K562 (cell line): ENCODE measurements at regions not wholly inside any gene's neighbourhood (a gene's known extent, or its start where the extent isn't known, plus 50 kb on each side); places are given as distances from the start of the nearest gene placed in this dataset.

Experiments
- ATAC-seq: fragments of 200-7000 bp; cut with Tn5 transposase; 3 replicates; pipeline ENCODE4 v1.9.1; 2020; ENCODE audit warnings: moderate library complexity
- BruUV-seq: library from RNA; stranded (reverse); fragments of 400-500 nt; replicated peaks from 2 replicates; lab custom pipeline; 2021; lab: Mats Ljungman, UMichigan
- CTCF ChIA-PET: fragments of 300-600 bp; formaldehyde crosslinking; extraction: SDS; loops from one replicate; lab custom pipeline; 2021; ENCODE audit warnings: low intra/inter-chr PET ratio; lab: Yijun Ruan, JAX
- POLR2A ChIA-PET: fragments of 300-600, 350-650 bp; sonication (Branson Sonifier 250); formaldehyde crosslinking; extraction: SDS; loops from one replicate; lab custom pipeline; 2021; ENCODE audit warnings: antibody characterized with exemption, inconsistent platforms; lab: Yijun Ruan, JAX
- DNase-seq, 4 experiments: peaks; one replicate each; pipeline versions ENCODE4 v3.0.0 to v3.0.0-alpha.2; 2011 to 2018; ENCODE audit warnings: low spot score in 3 of 4, mixed read lengths in 3 of 4; ENCODE audit errors: extremely low read depth in 1 of 4
- FAIRE-seq: peaks from 2 replicates; lab custom pipeline; 2011; peaks lifted over from hg19 to GRCh38; lab: Jason Lieb, UNC
- H2AFZ ChIP-seq: 2 replicates; pipeline ENCODE4 v1.6.0; 2011; ENCODE audit warnings: low read depth, low read length, control low read depth, inconsistent platforms
- H3K27ac ChIP-seq: fragments of 200-600 bp; 3 replicates; pipeline ENCODE4 v1.8.0; 2011; ENCODE audit warnings: low read depth, mild to moderate bottlenecking, control low read depth, inconsistent platforms, low read length, moderate library complexity, mixed read lengths; ENCODE audit errors: extremely low read depth
- H3K27me3 ChIP-seq, 2 experiments: fragments of 300-600 bp in 1 of 2; 2 replicates in 1 of 2; 3 replicates in 1 of 2; pipeline versions ENCODE4 v1.6.0 to v1.8.0; 2011; ENCODE audit warnings: inconsistent platforms in 2 of 2, low read length in 2 of 2, mild to moderate bottlenecking in 1 of 2, mixed read lengths in 1 of 2, moderate library complexity in 1 of 2; ENCODE audit not compliant: control insufficient read depth in 2 of 2, insufficient read depth in 2 of 2
- H3K36me3 ChIP-seq: fragments of 300-600 bp; 3 replicates; pipeline ENCODE4 v1.8.0; 2011; ENCODE audit warnings: mild to moderate bottlenecking, low read length, inconsistent platforms; ENCODE audit not compliant: control insufficient read depth, insufficient read depth
- H3K4me1 ChIP-seq, 2 experiments: fragments of 200-600 bp in 1 of 2; replicated peaks in 1 of 2; 2 replicates in 1 of 2; 3 replicates in 1 of 2; pipeline versions ENCODE4 v1.5.1 to v1.8.0; 2011; ENCODE audit warnings: inconsistent platforms in 2 of 2, low read length in 2 of 2, mild to moderate bottlenecking in 1 of 2, mixed read lengths in 1 of 2, moderate library complexity in 1 of 2; ENCODE audit not compliant: control insufficient read depth in 2 of 2, insufficient read depth in 2 of 2
- H3K4me2 ChIP-seq: 2 replicates; pipeline ENCODE4 v1.6.1; 2011; ENCODE audit warnings: low read length, control low read depth, inconsistent platforms, mixed read lengths; ENCODE audit not compliant: insufficient read depth
- H3K4me3 ChIP-seq: fragments of 200-600 bp; sonication (generic), shearing (Covaris generic); 2 replicates; pipeline ENCODE4 v1.5.1; 2016; ENCODE audit warnings: control low read depth, inconsistent platforms
- H3K79me2 ChIP-seq: fragments of 200-600 bp; 3 replicates; pipeline ENCODE4 v1.8.0; 2011; ENCODE audit warnings: low read length, inconsistent platforms; ENCODE audit not compliant: control insufficient read depth, insufficient read depth
- H3K9ac ChIP-seq, 2 experiments: 2 replicates each; pipeline versions ENCODE4 v1.6.0 to v1.6.1; 2011; ENCODE audit warnings: low read depth in 2 of 2, low read length in 2 of 2, control low read depth in 1 of 2, inconsistent platforms in 1 of 2, mild to moderate bottlenecking in 1 of 2, mixed read lengths in 1 of 2; ENCODE audit not compliant: insufficient read depth in 1 of 2
- H3K9me1 ChIP-seq: one replicate; pipeline ENCODE4 v1.6.0; 2011; ENCODE audit warnings: inconsistent platforms, mild to moderate bottlenecking, low read length, moderate library complexity; ENCODE audit not compliant: control insufficient read depth, insufficient read depth
- H3K9me3 ChIP-seq: replicated peaks from 2 replicates; pipeline ENCODE4 v1.5.1; 2011; ENCODE audit warnings: low read depth, low read length, inconsistent platforms; ENCODE audit not compliant: control insufficient read depth, insufficient read depth
- H4K20me1 ChIP-seq: replicated peaks from 2 replicates; pipeline ENCODE4 v1.6.1; 2011; ENCODE audit warnings: low read length, inconsistent platforms, mixed read lengths; ENCODE audit not compliant: control insufficient read depth, insufficient read depth
- ARID2 ChIP-seq: fragments of 450-650 bp; IDR thresholded peaks from 2 replicates; pipeline ENCODE4 v1.6.1; 2017; ENCODE audit warnings: antibody characterized with exemption, mild to moderate bottlenecking
- BACH1 ChIP-seq: fragments of 200-800 bp; sonication (Bioruptor generic); IDR thresholded peaks from 2 replicates; pipeline ENCODE4 v1.6.1; 2016; ENCODE audit warnings: missing genetic modification characterization, missing compliant biosample characterization
- EHMT2 ChIP-seq: fragments of 450-650 bp; IDR thresholded peaks from 2 replicates; pipeline ENCODE4 v1.6.1; 2018; ENCODE audit warnings: antibody characterized with exemption
- KAT2B ChIP-seq: IDR thresholded peaks from one replicate; pipeline ENCODE4 v1.6.1; 2012; ENCODE audit warnings: low read depth, mild to moderate bottlenecking, control low read depth, inconsistent platforms, low read length, moderate library complexity
- KDM1A ChIP-seq, 2 experiments: fragments of 450-650 bp; IDR thresholded peaks; 2 replicates each; pipeline ENCODE4 v1.6.1; 2016; ENCODE audit warnings: mild to moderate bottlenecking in 2 of 2
- KLF16 ChIP-seq: IDR thresholded peaks from 2 replicates; pipeline ENCODE4 v1.6.1; 2016; ENCODE audit warnings: antibody characterized with exemption
- LCOR ChIP-seq: sonication (generic); formaldehyde crosslinking; IDR thresholded peaks from 2 replicates; pipeline ENCODE4 v1.8.0; 2022; ENCODE audit warnings: mild to moderate bottlenecking, missing genetic modification reagents
- POLR2G ChIP-seq: fragments of 200-400 bp; formaldehyde crosslinking; IDR thresholded peaks from 2 replicates; pipeline ENCODE4 v1.6.1; 2017; ENCODE audit warnings: low read depth, mild to moderate bottlenecking, antibody characterized with exemption, low read length, moderate library complexity
- RFX1 ChIP-seq: fragments of 450-650 bp; IDR thresholded peaks from 2 replicates; pipeline ENCODE4 v1.6.1; 2016; ENCODE audit warnings: mild to moderate bottlenecking, moderate library complexity
- TCF7 ChIP-seq: sonication (generic); IDR thresholded peaks from 2 replicates; pipeline ENCODE4 v1.6.1; 2016; ENCODE audit warnings: antibody characterized with exemption, borderline replicate concordance
- ZNF165 ChIP-seq: fragments of 250-450 bp; sonication (Bioruptor Pico); IDR thresholded peaks from 2 replicates; pipeline ENCODE4 v1.4.0; 2020; ENCODE audit warnings: borderline replicate concordance
- ZNF830 ChIP-seq: fragments of 250-450 bp; sonication (Bioruptor Pico); IDR thresholded peaks from 2 replicates; pipeline ENCODE4 v1.5.0; 2021; ENCODE audit warnings: mild to moderate bottlenecking
- WGBS: fragments of 100-300 bp; shearing (Covaris generic); methylation state at CpG from one replicate; pipeline ENCODE4 v1.1.6; 2016; ENCODE audit warnings: low coverage, mixed read lengths; ENCODE audit not compliant: insufficient coverage; ENCODE audit errors: missing lambda C conversion rate; 5-methylcytosine and 5-hydroxymethylcytosine counted together
- in situ Hi-C: fragments of 300-500 bp; cut with MboI; formaldehyde crosslinking; loops from 4 replicates; pipeline ENCODE4 v1.15.0; 2018; ENCODE audit warnings: inconsistent platforms, mixed read lengths
- intact Hi-C: fragments of 100-400 bp; cut with micrococcal nuclease; formaldehyde crosslinking; loops from 2 replicates; pipeline ENCODE4 v1.14.2; 2022
- TF ChIP-seq, protein P1 (sequence below): sonication (generic); formaldehyde crosslinking; IDR thresholded peaks from 2 replicates; pipeline ENCODE4 v1.5.0; 2020; ENCODE audit warnings: missing genetic modification reagents
- TF ChIP-seq, protein P2 (sequence below): sonication (generic); formaldehyde crosslinking; IDR thresholded peaks from 2 replicates; pipeline ENCODE4 v1.8.0; 2022; ENCODE audit warnings: mild to moderate bottlenecking, low read depth, missing genetic modification reagents
- TF ChIP-seq, protein P3 (sequence below): fragments of 250-450 bp; sonication (Bioruptor Pico); IDR thresholded peaks from 2 replicates; pipeline ENCODE4 v1.8.0; 2022; ENCODE audit warnings: inconsistent platforms

DNA sequence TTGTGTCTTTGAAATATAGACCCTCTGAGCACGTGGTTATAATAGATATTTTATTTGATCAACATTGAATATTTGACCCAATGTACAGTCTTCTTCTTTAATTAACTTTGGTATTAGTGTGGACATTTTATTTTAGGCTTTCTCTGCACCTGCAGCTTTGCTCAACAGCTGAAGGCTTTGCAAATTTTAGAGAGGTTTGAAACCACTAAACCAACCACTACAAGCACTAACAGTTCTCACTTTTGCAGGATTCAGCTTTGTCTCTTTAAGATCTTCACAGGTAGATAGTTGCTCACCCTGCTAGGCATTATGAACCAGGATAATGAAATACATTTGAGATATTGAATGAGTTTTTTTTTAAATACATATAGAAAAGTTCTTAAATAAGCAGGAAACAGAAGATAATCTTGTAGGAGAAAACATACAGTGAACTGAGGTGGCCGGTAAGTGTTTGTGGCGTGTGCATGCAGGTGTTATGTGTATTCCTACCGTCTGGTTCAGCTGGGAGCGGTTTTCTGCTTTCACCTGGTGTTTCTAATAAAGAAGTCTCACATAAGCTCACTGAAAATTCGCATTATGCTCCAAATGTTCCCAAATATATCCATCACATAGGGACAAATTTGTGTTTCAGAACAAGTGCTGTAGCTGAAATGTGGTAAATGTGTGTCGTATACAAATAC, 1508.3 kb upstream of the TENM3 start:
- no peaks in the 10 kb centered on the region for H3K4me1 ChIP-seq
- TF ChIP-seq, protein P1, sequence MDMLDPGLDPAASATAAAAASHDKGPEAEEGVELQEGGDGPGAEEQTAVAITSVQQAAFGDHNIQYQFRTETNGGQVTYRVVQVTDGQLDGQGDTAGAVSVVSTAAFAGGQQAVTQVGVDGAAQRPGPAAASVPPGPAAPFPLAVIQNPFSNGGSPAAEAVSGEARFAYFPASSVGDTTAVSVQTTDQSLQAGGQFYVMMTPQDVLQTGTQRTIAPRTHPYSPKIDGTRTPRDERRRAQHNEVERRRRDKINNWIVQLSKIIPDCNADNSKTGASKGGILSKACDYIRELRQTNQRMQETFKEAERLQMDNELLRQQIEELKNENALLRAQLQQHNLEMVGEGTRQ, result no peak
- TF ChIP-seq KLF16, result no peak
- TF ChIP-seq BACH1 (tag), result no peak
- no peak for TF ChIP-seq KAT2B
- no peak for TF ChIP-seq LCOR (CRISPR knock-in tag)
- TF ChIP-seq KDM1A (IDR thresholded peaks at IDR 0.05), result no peak
- TF ChIP-seq EHMT2, result no peak
- no peak for TF ChIP-seq ZNF165 (CRISPR knock-in tag)
- TF ChIP-seq ARID2, result no peak
- no peak for TF ChIP-seq RFX1
- TF ChIP-seq ZNF830 (CRISPR knock-in tag), result no peak
- no peak for TF ChIP-seq TCF7
- TF ChIP-seq, protein P2, sequence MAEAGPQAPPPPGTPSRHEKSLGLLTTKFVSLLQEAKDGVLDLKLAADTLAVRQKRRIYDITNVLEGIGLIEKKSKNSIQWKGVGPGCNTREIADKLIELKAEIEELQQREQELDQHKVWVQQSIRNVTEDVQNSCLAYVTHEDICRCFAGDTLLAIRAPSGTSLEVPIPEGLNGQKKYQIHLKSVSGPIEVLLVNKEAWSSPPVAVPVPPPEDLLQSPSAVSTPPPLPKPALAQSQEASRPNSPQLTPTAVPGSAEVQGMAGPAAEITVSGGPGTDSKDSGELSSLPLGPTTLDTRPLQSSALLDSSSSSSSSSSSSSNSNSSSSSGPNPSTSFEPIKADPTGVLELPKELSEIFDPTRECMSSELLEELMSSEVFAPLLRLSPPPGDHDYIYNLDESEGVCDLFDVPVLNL (CRISPR knock-in tag), result no peak
- no peak for TF ChIP-seq POLR2G
- TF ChIP-seq, protein P3, sequence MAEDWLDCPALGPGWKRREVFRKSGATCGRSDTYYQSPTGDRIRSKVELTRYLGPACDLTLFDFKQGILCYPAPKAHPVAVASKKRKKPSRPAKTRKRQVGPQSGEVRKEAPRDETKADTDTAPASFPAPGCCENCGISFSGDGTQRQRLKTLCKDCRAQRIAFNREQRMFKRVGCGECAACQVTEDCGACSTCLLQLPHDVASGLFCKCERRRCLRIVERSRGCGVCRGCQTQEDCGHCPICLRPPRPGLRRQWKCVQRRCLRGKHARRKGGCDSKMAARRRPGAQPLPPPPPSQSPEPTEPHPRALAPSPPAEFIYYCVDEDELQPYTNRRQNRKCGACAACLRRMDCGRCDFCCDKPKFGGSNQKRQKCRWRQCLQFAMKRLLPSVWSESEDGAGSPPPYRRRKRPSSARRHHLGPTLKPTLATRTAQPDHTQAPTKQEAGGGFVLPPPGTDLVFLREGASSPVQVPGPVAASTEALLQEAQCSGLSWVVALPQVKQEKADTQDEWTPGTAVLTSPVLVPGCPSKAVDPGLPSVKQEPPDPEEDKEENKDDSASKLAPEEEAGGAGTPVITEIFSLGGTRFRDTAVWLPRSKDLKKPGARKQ (CRISPR knock-in tag), result no peak
- TF ChIP-seq, all 486 proteins: peak for 0
- intact Hi-C loops (no loop called here), in situ Hi-C loops (no loop called here)
- Histone ChIP-seq H3K9me3 (no peaks in the 10 kb centered on the region), H4K20me1 (no peaks in the 10 kb centered on the region), H3K9ac (no peak overlapping the region), H3K36me3 (no peaks in the 10 kb centered on the region), H3K4me3 (no peak overlapping the region), H3K4me2 (no peak overlapping the region), H3K27ac (no peak overlapping the region), H3K9me1 (no peaks in the 10 kb centered on the region), H3K27me3 (no peaks in the 10 kb centered on the region), H2AFZ (no peak overlapping the region), H3K79me2 (no peaks in the 10 kb centered on the region)
- 0% methylated on average over 7 of the region's 7 CpGs for WGBS
- ATAC-seq (no peak), DNase-seq (no peak), FAIRE-seq (no peak)
- CTCF ChIA-PET, result no interaction called here
- BruUV-seq, result no TSS peak
- POLR2A ChIA-PET, result no interaction called here
